Fibroblast of skin of back (primary cell): ENCODE measurements at regions not wholly inside any gene's neighbourhood (a gene's known extent, or its start where the extent isn't known, plus 50 kb on each side); places are given as distances from the start of the nearest gene placed in this dataset.
A peak's percentile ranks its signal among the peaks of the same experiment; 100 is the strongest.

Source experiments
- DNase-seq: peaks from one replicate; pipeline ENCODE4 v3.0.0-alpha.2; 2013

GRCh38 chr13:47327861-47328260 is 431.0 kb upstream of the HTR2A start:
- no peak for DNase-seq

- DNase-seq: peak; percentile 54
Observed at GRCh38 chr13:47326061-47326460, 429.2 kb upstream of the HTR2A start.

- no peak for DNase-seq
Observed at GRCh38 chr13:47317356-47317755, 420.5 kb upstream of the HTR2A start.

- DNase-seq: peak; percentile 63
Observed at GRCh38 chr13:47310401-47310800, 413.5 kb upstream of the HTR2A start.

GRCh38 chr13:47306991-47307390 is 410.1 kb upstream of the HTR2A start:
- no peak for DNase-seq

- no peak for DNase-seq
Observed at GRCh38 chr13:47303626-47304025, 406.8 kb upstream of the HTR2A start.

- DNase-seq: peak; percentile 11
Observed at GRCh38 chr13:47299304-47299703, 402.5 kb upstream of the HTR2A start.

- no peak for DNase-seq
Observed at GRCh38 chr13:47298506-47298905, 401.7 kb upstream of the HTR2A start.

GRCh38 chr13:47294691-47295090 is 397.8 kb upstream of the HTR2A start:
- DNase-seq: no peak

GRCh38 chr13:47291107-47291656 is 394.3 kb upstream of the HTR2A start:
- DNase-seq: no peak

- peak; percentile 30 for DNase-seq
Observed at GRCh38 chr13:47289567-47289966, 392.7 kb upstream of the HTR2A start.

- peak; percentile 77 for DNase-seq
Observed at GRCh38 chr13:47288546-47288945, 391.7 kb upstream of the HTR2A start.

GRCh38 chr13:47287291-47287751 is 390.5 kb upstream of the HTR2A start:
- DNase-seq: peak; percentile 92

- no peak for DNase-seq
Observed at GRCh38 chr13:47281991-47282390, 385.1 kb upstream of the HTR2A start.

- DNase-seq: no peak
Observed at GRCh38 chr13:47279920-47280319, 383.1 kb upstream of the HTR2A start.

- DNase-seq: no peak
Observed at GRCh38 chr13:47277774-47278173, 380.9 kb upstream of the HTR2A start.

GRCh38 chr13:47268270-47268669 is 371.4 kb upstream of the HTR2A start:
- no peak for DNase-seq

GRCh38 chr13:47258384-47258783 is 361.5 kb upstream of the HTR2A start:
- DNase-seq: no peak

- DNase-seq: peak; percentile 61
Observed at GRCh38 chr13:47256618-47257017, 359.8 kb upstream of the HTR2A start.

- no peak for DNase-seq
Observed at GRCh38 chr13:47252627-47253026, 355.8 kb upstream of the HTR2A start.

GRCh38 chr13:47251771-47252170 is 354.9 kb upstream of the HTR2A start:
- peak; percentile 25 for DNase-seq

- peak; percentile 38 for DNase-seq
Observed at GRCh38 chr13:47250146-47250545, 353.3 kb upstream of the HTR2A start.

GRCh38 chr13:47249266-47249665 is 352.4 kb upstream of the HTR2A start:
- no peak for DNase-seq

GRCh38 chr13:47241446-47241845 is 344.6 kb upstream of the HTR2A start:
- no peak for DNase-seq

- no peak for DNase-seq
Observed at GRCh38 chr13:47239025-47239424, 342.2 kb upstream of the HTR2A start.
